ENCODE measurements at regions not wholly inside any gene's neighbourhood (a gene's known extent, or its start where the extent isn't known, plus 50 kb on each side); places are given as distances from the start of the nearest gene placed in this dataset.
"Not testable (repeated sequence)": the region's sequence is repeated elsewhere in the genome, so short reads cannot be mapped to it uniquely, and the experiment has no call there.

DNA sequence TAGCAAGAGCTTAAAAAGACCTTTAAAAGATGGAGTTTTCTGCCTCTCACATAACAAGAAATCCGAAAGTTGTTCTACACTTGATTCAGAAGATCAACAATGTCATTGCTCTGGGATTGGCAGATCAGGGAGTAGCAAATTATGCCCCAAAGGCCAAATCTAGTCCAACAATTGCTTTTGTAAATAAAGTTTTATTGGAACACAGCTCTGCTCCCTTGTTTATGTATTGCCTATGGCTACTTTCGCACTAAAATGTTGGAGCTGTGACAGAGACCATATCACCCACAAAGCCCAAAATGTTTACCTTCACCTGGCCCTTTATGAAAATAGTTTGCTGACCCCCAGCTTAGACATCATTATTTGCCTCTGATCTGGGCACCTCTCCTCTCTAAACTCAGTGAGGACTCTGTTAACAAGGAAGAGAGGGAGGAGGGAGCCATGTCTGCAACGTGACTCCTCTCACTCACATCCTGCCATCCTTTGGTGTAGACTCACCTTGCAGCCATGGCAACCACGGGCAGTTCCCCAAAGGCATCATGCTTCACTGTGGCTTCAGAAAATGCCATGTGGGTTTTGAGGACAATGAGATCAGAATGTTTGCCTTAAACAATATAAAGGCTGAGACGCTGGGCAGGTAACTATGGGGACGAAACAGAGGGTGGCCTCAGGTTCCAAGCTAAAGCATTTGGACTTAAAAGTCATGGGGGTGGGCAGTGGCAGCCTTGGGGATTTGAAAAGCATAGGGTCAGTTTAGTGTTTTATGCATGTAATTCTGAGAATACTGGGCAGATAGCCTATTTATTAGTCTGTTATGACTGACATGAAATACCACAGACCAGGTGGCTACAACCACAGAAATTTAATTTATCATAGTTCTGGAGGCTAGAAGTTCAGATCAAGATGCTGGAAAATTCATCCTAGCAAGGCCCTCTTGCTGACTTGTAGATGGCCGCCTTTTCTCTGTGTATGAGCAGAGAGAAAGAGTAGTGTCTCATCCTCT is 149.7 kb upstream of the TNFAIP3 start:
- DNase-seq, result peak; percentile 45

DNA sequence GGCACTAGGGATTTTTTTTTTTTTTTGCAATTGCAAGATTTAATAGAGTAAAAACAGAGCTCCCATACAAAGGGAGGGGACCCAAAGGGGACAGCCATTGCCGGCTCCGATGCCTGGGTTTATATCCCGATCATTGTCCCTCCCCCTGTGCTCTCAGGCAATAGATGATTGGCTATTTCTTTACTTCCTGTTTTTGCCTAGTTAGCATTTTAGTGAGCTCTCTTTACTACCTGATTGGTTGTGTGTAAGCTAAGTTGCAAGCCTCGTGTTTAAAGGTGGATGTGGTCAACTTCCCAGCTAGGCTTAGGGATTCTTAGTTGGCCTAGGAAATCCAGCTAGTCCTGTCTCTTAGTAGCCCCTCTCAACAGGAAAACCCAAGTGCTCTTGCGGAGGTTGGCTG is 148.2 kb upstream of the TNFAIP3 start:
- DNase-seq, result not testable (repeated sequence)

GRCh38 chr6:137722749-137723272 is 144.2 kb upstream of the TNFAIP3 start:
- DNase-seq, result no peak

- no peak for DNase-seq
Measured at GRCh38 chr6:137723273-137724017, 143.6 kb upstream of the TNFAIP3 start.

DNA sequence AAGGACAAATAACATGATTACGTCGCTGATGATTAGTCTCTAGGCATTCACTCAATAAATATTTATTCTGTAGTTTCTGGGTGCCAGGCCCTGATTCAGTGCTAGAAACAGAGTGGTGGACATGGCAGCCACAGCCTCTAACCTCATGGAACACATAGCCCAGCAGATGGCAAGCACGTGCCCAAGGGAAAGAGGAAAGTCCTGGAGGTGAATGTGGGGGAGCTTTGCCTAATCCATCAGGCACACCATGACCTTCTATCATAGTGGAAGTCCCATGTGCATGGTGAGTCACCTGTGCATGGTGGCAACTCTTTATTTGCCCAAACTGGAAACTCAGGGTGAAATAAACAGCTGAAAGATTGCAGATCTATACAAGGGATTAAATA is 143.0 kb upstream of the TNFAIP3 start:
- no peak for DNase-seq

GRCh38 chr6:137724495-137725211 is 142.4 kb upstream of the TNFAIP3 start:
- no peak for DNase-seq

DNA sequence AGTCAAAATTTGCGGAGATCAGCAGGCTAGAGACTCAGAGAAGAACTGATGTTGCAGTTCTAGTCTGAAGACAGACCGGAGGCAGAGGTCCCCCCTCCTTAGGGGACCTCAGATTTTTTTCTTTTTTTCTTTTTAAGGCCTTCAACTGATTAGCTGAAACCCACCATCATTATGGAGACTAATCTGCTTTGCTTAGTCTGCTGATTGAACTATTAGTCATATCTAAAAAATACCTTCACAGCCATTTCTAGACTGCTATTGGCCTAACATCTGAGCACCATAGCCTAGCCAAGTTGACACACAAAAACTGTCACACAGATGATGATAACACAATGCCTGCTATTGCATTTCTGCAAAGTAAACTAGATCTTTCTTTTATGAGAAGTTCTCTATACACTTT is 141.1 kb upstream of the TNFAIP3 start:
- no peak for DNase-seq

- DNase-seq, result no peak
Measured at GRCh38 chr6:137726582-137726981, 140.5 kb upstream of the TNFAIP3 start.

DNA sequence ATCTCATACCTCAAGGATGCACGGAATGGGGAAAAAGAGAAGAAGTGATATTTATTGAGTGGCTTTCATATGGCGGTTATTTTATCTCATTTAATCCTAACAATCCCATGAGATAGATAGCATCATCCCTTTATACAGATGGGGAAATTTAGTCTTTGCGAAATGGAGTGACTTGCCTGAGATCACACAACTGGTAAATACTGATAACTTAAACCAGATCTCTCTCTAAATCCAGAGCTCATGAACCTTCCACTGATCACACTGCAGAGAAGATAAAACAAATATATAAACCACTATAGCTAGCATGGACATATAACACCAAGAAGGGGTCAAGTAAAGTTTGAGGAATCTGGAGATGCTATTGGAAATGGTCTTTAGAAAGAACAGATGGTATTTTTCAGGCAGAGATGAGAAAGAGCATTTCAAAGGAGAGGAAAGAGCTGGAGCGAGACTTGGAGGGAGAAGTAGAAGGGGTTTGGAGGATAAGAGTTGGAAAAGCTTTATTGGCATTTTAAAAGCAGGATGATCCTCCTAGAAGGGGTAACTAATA is 139.8 kb upstream of the TNFAIP3 start:
- DNase-seq, result no peak

- DNase-seq, result no peak
Measured at GRCh38 chr6:137728386-137729349, 138.4 kb upstream of the TNFAIP3 start.

DNA sequence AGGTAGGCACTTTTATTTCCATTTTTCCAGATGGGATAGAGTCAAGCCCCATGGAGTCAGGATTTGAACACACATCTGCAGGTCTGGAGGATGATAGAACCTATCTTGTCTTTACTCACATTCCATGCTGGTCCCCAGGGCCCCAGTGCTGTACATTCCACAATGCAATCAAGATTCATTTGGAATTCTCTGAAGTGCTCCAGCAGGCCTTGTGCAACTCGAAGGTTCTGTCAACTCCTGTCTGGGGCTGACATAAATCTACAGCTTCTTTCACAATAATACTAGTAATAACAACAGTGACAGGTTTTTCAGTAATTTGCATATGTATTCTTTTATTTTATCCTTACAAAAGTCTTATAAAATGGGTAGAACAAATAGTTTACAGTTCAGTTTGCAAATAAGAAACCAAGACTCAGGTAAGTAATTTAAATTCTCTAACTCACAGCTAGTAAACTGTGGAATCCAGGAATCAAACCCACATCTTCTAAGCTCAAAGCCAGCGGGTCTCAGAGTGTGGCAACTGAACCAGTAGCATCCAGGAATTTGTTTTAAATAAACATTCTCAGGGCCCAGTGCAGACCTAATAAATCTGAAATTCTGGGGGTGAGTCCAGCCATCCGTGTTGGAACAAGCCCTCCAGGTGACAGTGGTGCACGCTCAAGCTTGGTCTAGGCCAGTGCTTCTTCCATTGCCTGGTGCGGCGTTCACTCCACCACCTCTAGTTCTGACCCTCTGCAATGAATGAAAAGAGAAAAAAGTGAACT is 137.0 kb upstream of the TNFAIP3 start:
- DNase-seq, result no peak

DNA sequence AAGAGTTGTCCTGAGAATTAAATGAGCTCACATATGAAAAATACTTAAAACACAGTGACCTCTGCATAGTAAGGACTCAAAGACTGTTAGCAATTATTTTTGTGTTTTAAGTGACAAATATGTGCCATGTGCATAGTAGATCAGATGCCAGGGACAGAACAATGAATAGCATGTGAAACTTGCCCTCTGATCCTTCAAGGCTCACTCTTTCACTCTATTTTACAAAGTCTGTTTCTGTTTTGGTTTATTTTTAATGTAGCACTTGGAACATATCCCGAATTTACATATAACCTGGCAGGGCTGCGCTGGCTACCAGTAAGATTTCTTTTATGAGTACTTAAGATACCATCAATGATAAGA is 135.5 kb upstream of the TNFAIP3 start:
- DNase-seq, result no peak

DNA sequence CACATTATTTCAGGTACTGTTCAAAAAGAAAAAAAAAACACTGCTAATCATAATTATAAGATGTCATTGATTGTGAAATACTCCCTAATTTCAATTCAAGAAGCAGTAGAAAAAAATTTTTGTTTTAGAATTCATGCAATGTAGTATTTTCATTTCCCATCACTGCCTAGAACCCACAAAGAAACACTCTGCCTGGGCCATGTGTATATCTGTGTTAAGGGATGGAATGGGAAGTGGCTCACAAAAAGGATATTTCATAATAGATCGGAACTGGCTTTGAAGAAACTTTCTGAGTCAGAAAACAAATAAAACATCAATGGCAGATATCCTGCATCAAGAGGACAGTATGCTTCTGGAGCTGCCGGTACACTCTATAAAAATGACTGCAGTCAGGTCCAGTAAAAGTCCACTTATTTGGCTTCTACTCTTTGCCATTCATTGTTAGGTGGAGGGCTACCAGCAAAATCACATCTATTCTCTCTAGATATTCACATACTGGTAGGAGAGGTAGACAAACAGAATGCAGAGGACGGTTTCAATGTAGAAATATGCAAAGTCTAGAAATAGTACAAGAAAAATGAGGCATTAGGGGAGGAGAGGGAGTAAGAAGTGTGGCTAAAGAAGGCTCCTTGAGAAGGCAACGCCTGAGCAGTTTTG is 135.0 kb upstream of the TNFAIP3 start:
- no peak for DNase-seq

GRCh38 chr6:137733372-137733771 is 133.7 kb upstream of the TNFAIP3 start:
- no peak for DNase-seq

DNA sequence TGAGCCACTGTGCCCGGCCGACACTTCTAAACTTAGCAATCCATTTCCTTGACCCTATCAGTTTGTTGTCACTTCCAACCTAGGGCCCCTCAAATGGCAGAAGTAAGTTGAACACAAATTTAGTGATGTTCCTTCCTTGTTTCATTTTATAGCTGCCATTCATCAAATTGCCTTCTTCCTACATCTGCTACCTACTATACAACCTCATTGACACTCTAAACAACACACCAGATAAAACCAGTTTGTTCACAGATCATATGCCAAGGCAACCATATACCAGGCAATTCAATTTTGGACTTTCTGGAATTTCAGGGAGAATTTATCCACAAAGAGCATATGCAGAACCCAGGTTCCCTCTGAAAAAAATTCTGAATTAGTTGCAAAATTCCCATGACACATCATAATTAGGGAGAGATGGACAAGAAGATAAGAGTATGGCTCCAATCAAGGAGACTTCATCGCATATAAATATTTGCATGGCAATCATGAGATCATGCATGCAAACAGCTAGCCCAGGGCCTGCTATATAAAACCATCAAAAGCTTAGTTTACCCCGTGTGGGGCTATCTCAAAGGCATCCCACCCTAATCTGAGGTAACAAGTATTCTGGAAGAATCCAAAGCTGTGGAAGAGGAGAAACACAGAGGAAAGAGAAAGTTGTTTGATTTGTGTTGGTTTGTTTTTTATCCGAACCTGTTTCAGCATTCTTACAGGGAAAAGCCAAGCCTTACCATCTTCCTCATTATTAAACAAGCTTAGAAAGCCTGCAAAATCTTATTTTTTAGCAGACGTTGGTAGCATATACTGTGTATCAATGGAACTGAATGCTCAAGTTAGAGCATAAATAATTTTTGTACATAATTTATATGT is 132.8 kb upstream of the TNFAIP3 start:
- no peak for DNase-seq

GRCh38 chr6:137734875-137735182 is 132.2 kb upstream of the TNFAIP3 start:
- no peak for DNase-seq

GRCh38 chr6:137736048-137736818 is 130.8 kb upstream of the TNFAIP3 start:
- DNase-seq, result no peak

DNA sequence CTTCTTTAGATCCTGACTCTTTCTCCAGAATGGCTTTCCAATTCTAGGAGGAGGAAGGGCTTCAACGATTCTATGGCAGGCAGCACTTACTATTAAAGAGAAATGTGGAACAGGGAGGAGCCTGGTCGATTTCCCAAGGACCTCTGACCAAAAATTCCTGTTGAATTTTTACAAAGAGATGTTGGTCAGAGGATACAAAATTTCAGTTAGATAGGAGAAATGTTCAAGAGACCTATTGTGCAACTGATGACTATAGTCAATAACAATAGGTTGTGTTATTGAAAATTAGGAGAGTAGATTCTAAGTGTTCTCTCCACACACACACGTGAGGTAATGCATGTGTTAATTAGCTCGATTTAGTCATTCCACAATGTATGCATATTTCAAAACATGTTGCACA is 130.1 kb upstream of the TNFAIP3 start:
- DNase-seq, result no peak
